HCT116 (cell line): ENCODE measurements at regions not wholly inside any gene's neighbourhood (a gene's known extent, or its start where the extent isn't known, plus 50 kb on each side); places are given as distances from the start of the nearest gene placed in this dataset.

Experiments
- ATAC-seq: fragments of 200-7000 bp; cut with Tn5 transposase; 2 replicates; pipeline ENCODE4 v1.9.1; 2020; ENCODE audit warnings: mild to moderate bottlenecking, moderate library complexity
- BruUV-seq: library from RNA; stranded (reverse); fragments of 400-500 nt; replicated peaks from 2 replicates; lab custom pipeline; 2021; lab: Mats Ljungman, UMichigan
- CTCF ChIA-PET: fragments of 300-600 bp; sonication (Branson Sonifier 250); formaldehyde crosslinking; loops from one replicate; lab custom pipeline; 2021; ENCODE audit warnings: antibody characterized with exemption; lab: Charles Lee
- POLR2A ChIA-PET: fragments of 300-600, 350-600 bp; sonication (Branson Sonifier 250); formaldehyde crosslinking; loops from one replicate; lab custom pipeline; 2021; ENCODE audit warnings: antibody characterized with exemption; lab: Charles Lee
- RAD21 ChIA-PET, 2 experiments: fragments of 300-600 bp; sonication (Branson Sonifier 250); formaldehyde crosslinking; loops; one replicate each; lab custom pipeline; 2023; ENCODE audit warnings: low total read pairs in 2 of 2; ENCODE audit not compliant: uncharacterized antibody in 2 of 2, unreplicated experiment in 2 of 2, low non-redundant PET in 1 of 2; lab: Charles Lee
- DNase-seq: peaks from one replicate; pipeline ENCODE4 v3.0.0-alpha.2; 2010; ENCODE audit warnings: low read depth, low spot score
- H2AFZ ChIP-seq: fragments of 200-600 bp; shearing (Covaris generic), sonication (generic); 2 replicates; pipeline ENCODE4 v1.6.1; 2017; ENCODE audit warnings: low read depth, mixed run types, mixed read lengths, antibody characterized with exemption, low read length; ENCODE audit not compliant: poor library complexity, severe bottlenecking
- H3K27ac ChIP-seq: 2 replicates; pipeline ENCODE4 v1.5.1; 2012; ENCODE audit warnings: low read depth, low read length
- H3K27me3 ChIP-seq: fragments of 200-600 bp; sonication (generic); 2 replicates; pipeline ENCODE4 v1.6.1; 2016; ENCODE audit warnings: mixed run types, low read length, mixed read lengths; ENCODE audit not compliant: insufficient read depth
- H3K36me3 ChIP-seq, 2 experiments: fragments of 200-500 bp in 1 of 2; fragments of 200-600 bp in 1 of 2; sonication (Bioruptor generic) in 1 of 2; sonication (generic) in 1 of 2; 2 replicates each; pipeline versions ENCODE4 v1.5.1 to v1.6.1; 2014 to 2016; ENCODE audit warnings: low read length in 2 of 2, inconsistent platforms in 1 of 2, mixed read lengths in 1 of 2, mixed run types in 1 of 2; ENCODE audit not compliant: insufficient read depth in 2 of 2, control insufficient read depth in 1 of 2
- H3K4me1 ChIP-seq, 2 experiments: fragments of 200-600 bp in 1 of 2; sonication (generic) in 1 of 2; 2 replicates each; pipeline versions ENCODE4 v1.5.1 to v1.6.1; 2012 to 2017; ENCODE audit warnings: low read length in 2 of 2, inconsistent platforms in 1 of 2, mild to moderate bottlenecking in 1 of 2, mixed read lengths in 1 of 2, mixed run types in 1 of 2, moderate library complexity in 1 of 2; ENCODE audit not compliant: insufficient read depth in 2 of 2, control insufficient read depth in 1 of 2
- H3K4me2 ChIP-seq: fragments of 200-600 bp; sonication (generic); 2 replicates; pipeline ENCODE4 v1.6.1; 2017; ENCODE audit warnings: mixed run types, low read length, mixed read lengths
- H3K4me3 ChIP-seq, 2 experiments: fragments of 200-600 bp in 1 of 2; sonication (generic) in 1 of 2; replicated peaks in 1 of 2; 2 replicates each; pipeline ENCODE4 v1.5.1; 2011 to 2016; ENCODE audit warnings: low read length in 2 of 2, control low read depth in 1 of 2, low read depth in 1 of 2, mild to moderate bottlenecking in 1 of 2, mixed read lengths in 1 of 2, mixed run types in 1 of 2
- H3K79me2 ChIP-seq: fragments of 200-600 bp; sonication (generic); 2 replicates; pipeline ENCODE4 v1.6.1; 2017; ENCODE audit warnings: mild to moderate bottlenecking, mixed run types, low read length, moderate library complexity, mixed read lengths; ENCODE audit not compliant: insufficient read depth
- H3K9ac ChIP-seq: fragments of 200-600 bp; sonication (generic); 2 replicates; pipeline ENCODE4 v1.6.1; 2016; ENCODE audit warnings: low read length, mixed read lengths
- H3K9me2 ChIP-seq: fragments of 200-600 bp; sonication (generic), shearing (Covaris generic); 2 replicates; pipeline ENCODE4 v1.6.1; 2017; ENCODE audit warnings: mixed run types, mild to moderate bottlenecking, moderate library complexity; ENCODE audit not compliant: insufficient read depth
- H3K9me3 ChIP-seq, 2 experiments: fragments of 200-500 bp in 1 of 2; fragments of 200-600 bp in 1 of 2; sonication (Bioruptor generic) in 1 of 2; sonication (generic) in 1 of 2; 2 replicates each; pipeline ENCODE4 v1.6.1; 2014 to 2017; ENCODE audit warnings: low read length in 2 of 2, mixed read lengths in 2 of 2, inconsistent platforms in 1 of 2, low read depth in 1 of 2, mild to moderate bottlenecking in 1 of 2, mixed run types in 1 of 2, moderate library complexity in 1 of 2; ENCODE audit not compliant: control insufficient read depth in 1 of 2, insufficient read depth in 1 of 2
- H4K20me1 ChIP-seq: fragments of 200-600 bp; sonication (generic), shearing (Covaris generic); 2 replicates; pipeline ENCODE4 v1.6.1; 2017; ENCODE audit warnings: mixed run types, mild to moderate bottlenecking, moderate library complexity; ENCODE audit not compliant: insufficient read depth
- ATF3 ChIP-seq: IDR thresholded peaks from 2 replicates; pipeline ENCODE4 v1.6.1; 2012
- EGR1 ChIP-seq: IDR thresholded peaks from 2 replicates; pipeline ENCODE4 v1.6.1; 2012; ENCODE audit warnings: low read depth
- EZH2phosphoT487 ChIP-seq: fragments of 200-600 bp; IDR thresholded peaks from 2 replicates; pipeline ENCODE4 v1.6.1; 2018; ENCODE audit warnings: antibody characterized with exemption, borderline replicate concordance
- FOSL1 ChIP-seq: IDR thresholded peaks from 2 replicates; pipeline ENCODE4 v1.6.1; 2012; ENCODE audit warnings: low read depth
- POLR2A ChIP-seq: IDR thresholded peaks from 2 replicates; pipeline ENCODE4 v1.7.0; 2011; ENCODE audit warnings: borderline replicate concordance; ENCODE audit not compliant: insufficient read depth, insufficient read length; ENCODE audit errors: extremely low read depth
- REST ChIP-seq: IDR thresholded peaks from 2 replicates; pipeline ENCODE4 v1.6.1; 2012; ENCODE audit warnings: low read depth
- SIN3A ChIP-seq: IDR thresholded peaks from 2 replicates; pipeline ENCODE4 v1.6.1; 2012; ENCODE audit warnings: low read depth
- SP1 ChIP-seq: IDR thresholded peaks from 2 replicates; pipeline ENCODE4 v1.6.1; 2012; ENCODE audit warnings: low read depth
- TCF7L2 ChIP-seq: IDR thresholded peaks from 2 replicates; pipeline ENCODE4 v1.7.0; 2011; ENCODE audit warnings: borderline replicate concordance, inconsistent platforms; ENCODE audit not compliant: insufficient read depth, insufficient read length; ENCODE audit errors: extremely low read depth
- ZFX ChIP-seq: fragments of 450-650 bp; IDR thresholded peaks from 2 replicates; pipeline ENCODE4 v1.6.1; 2017
- ZNF274 ChIP-seq: fragments of 200-500 bp; sonication (Bioruptor generic); IDR thresholded peaks from 2 replicates; pipeline ENCODE4 v1.6.1; 2014; ENCODE audit warnings: mild to moderate bottlenecking, low read depth, low read length, inconsistent platforms
- intact Hi-C: fragments of 100-400 bp; cut with micrococcal nuclease; formaldehyde crosslinking; loops from 2 replicates; pipeline ENCODE4 v1.10.0; 2022

GRCh38 chr4:148914734-148915133 is 472.5 kb upstream of the NR3C2 start:
- H3K27ac ChIP-seq, result no peak overlapping the region
- H3K4me1 ChIP-seq, result no peaks in the 10 kb centered on the region
- CTCF ChIA-PET, result no interaction called here
- no peaks in the 10 kb centered on the region for H3K27me3 ChIP-seq
- H2AFZ ChIP-seq, result no peak overlapping the region
- no peak overlapping the region for H3K4me2 ChIP-seq
- H3K9me2 ChIP-seq, result no peaks in the 10 kb centered on the region
- RAD21 ChIA-PET, result no interaction called here
- no peaks in the 10 kb centered on the region for H3K36me3 ChIP-seq
- TF ChIP-seq POLR2A, result no peak
- no peak for TF ChIP-seq TCF7L2
- TF ChIP-seq ZNF274, result no peak
- TF ChIP-seq EGR1, result no peak
- TF ChIP-seq ZFX, result no peak
- TF ChIP-seq REST, result no peak
- no peak for TF ChIP-seq FOSL1
- TF ChIP-seq SIN3A, result no peak
- no peak for TF ChIP-seq SP1
- no peak for TF ChIP-seq EZH2phosphoT487
- no peak for TF ChIP-seq ATF3
- no peaks in the 10 kb centered on the region for H3K79me2 ChIP-seq
- no peak for ATAC-seq
- intact Hi-C loops, result no loop called here
- no peak for DNase-seq
- POLR2A ChIA-PET, result no interaction called here
- H4K20me1 ChIP-seq, result no peaks in the 10 kb centered on the region
- no TSS peak for BruUV-seq
- no peak overlapping the region for H3K9ac ChIP-seq
- H3K9me3 ChIP-seq, result no peaks in the 10 kb centered on the region
- H3K4me3 ChIP-seq, result no peak overlapping the region
